A549 (cell line): ENCODE measurements at regions not wholly inside any gene's neighbourhood (a gene's known extent, or its start where the extent isn't known, plus 50 kb on each side); places are given as distances from the start of the nearest gene placed in this dataset.

Experiments used
- CTCF ChIP-seq: fragments of >200 bp; sonication (Bioruptor Twin); formaldehyde crosslinking; IDR thresholded peaks from 3 replicates; pipeline ENCODE4 v1.5.1; 2016
- ELK1 ChIP-seq: fragments of 150-350 bp; IDR thresholded peaks from 2 replicates; pipeline ENCODE4 v1.6.1; 2014; ENCODE audit warnings: low read depth, mild to moderate bottlenecking, low read length
- EP300 ChIP-seq, 2 experiments: fragments of >200 bp; sonication (Bioruptor Twin); formaldehyde crosslinking; IDR thresholded peaks; 2 replicates in 1 of 2; 3 replicates in 1 of 2; pipeline ENCODE4 v1.6.1; 2016 to 2017
- GATA3 ChIP-seq: IDR thresholded peaks from 2 replicates; pipeline ENCODE4 v1.6.1; 2012; ENCODE audit warnings: borderline replicate concordance
- HMGXB4 ChIP-seq: fragments of 250-450 bp; sonication (Bioruptor Pico); IDR thresholded peaks from 2 replicates; pipeline ENCODE4 v1.5.0; 2021; ENCODE audit warnings: mild to moderate bottlenecking, moderate library complexity, borderline replicate concordance
- JUNB ChIP-seq: fragments of >200 bp; sonication (Bioruptor Twin); formaldehyde crosslinking; IDR thresholded peaks from 2 replicates; pipeline ENCODE4 v1.6.1; 2016
- MYC ChIP-seq: IDR thresholded peaks from 2 replicates; pipeline ENCODE4 v1.6.1; 2012; ENCODE audit warnings: mild to moderate bottlenecking, inconsistent platforms, low read length, improper control_type of control experiment, borderline replicate concordance
- NR3C1 ChIP-seq: fragments of >200 bp; sonication (Bioruptor Twin); formaldehyde crosslinking; IDR thresholded peaks from 3 replicates; pipeline ENCODE4 v1.6.1; 2017
- PHF8 ChIP-seq: fragments of 200-600 bp; sonication (generic); IDR thresholded peaks from 2 replicates; pipeline ENCODE4 v1.6.1; 2016; ENCODE audit warnings: low read depth, mild to moderate bottlenecking, antibody characterized with exemption, moderate library complexity, borderline replicate concordance
- POLR2A ChIP-seq: IDR thresholded peaks from 2 replicates; pipeline ENCODE4 v1.6.1; 2012; ENCODE audit warnings: mild to moderate bottlenecking, low read length
- RAD21 ChIP-seq, 2 experiments: fragments of >200 bp in 1 of 2; sonication (Bioruptor Twin) in 1 of 2; formaldehyde crosslinking in 1 of 2; IDR thresholded peaks in 1 of 2; conservative IDR thresholded peaks in 1 of 2; 2 replicates in 1 of 2; 3 replicates in 1 of 2; pipeline ENCODE4 v1.6.1; 2012 to 2018; ENCODE audit warnings: inconsistent platforms in 1 of 2
- REST ChIP-seq: fragments of 200-600 bp; sonication (generic); IDR thresholded peaks from 2 replicates; pipeline ENCODE4 v1.6.1; 2016; ENCODE audit warnings: antibody characterized with exemption, mild to moderate bottlenecking, moderate library complexity
- RFX5 ChIP-seq: fragments of 450-650 bp; IDR thresholded peaks from 2 replicates; pipeline ENCODE4 v1.7.1; 2014; ENCODE audit warnings: antibody characterized with exemption, mild to moderate bottlenecking, moderate library complexity

- TF ChIP-seq CTCF, result no peak
- no peak for TF ChIP-seq POLR2A
- TF ChIP-seq JUNB, result no peak
- TF ChIP-seq REST, result no peak
- TF ChIP-seq EP300 (IDR thresholded peaks at IDR 0.05), result no peak
- no peak for TF ChIP-seq ELK1
- no peak for TF ChIP-seq GATA3
- TF ChIP-seq PHF8, result no peak
- no peak for TF ChIP-seq RAD21 (conservative IDR thresholded peaks at IDR 0.05 in 1 of 2, IDR thresholded peaks at IDR 0.05 in 1 of 2)
- no peak for TF ChIP-seq NR3C1
- no peak for TF ChIP-seq RFX5
- no peak for TF ChIP-seq MYC
- TF ChIP-seq HMGXB4 (CRISPR knock-in tag), result no peak
Measured at GRCh38 chr3:76551739-76552138, 488.2 kb upstream of the ROBO2 start.
